GM12878 (cell line): ENCODE measurements at regions not wholly inside any gene's neighbourhood (a gene's known extent, or its start where the extent isn't known, plus 50 kb on each side); places are given as distances from the start of the nearest gene placed in this dataset.

Source experiments
- ATAC-seq: fragments of 200-7000 bp; cut with Tn5 transposase; 3 replicates; pipeline ENCODE4 v1.9.1; 2020; ENCODE audit warnings: mild to moderate bottlenecking, moderate library complexity
- BruUV-seq: library from RNA; stranded (reverse); fragments of 400-500 nt; replicated peaks from 2 replicates; lab custom pipeline; 2021; lab: Mats Ljungman, UMichigan
- CTCF ChIA-PET: fragments of 300-600 bp; sonication (Branson Sonifier 250); formaldehyde crosslinking; extraction: SDS; loops from one replicate; lab custom pipeline; 2021; ENCODE audit warnings: inconsistent platforms; lab: Yijun Ruan, JAX
- POLR2A ChIA-PET: fragments of 350-600 bp; formaldehyde crosslinking; extraction: SDS; loops from one replicate; lab custom pipeline; 2021; ENCODE audit warnings: inconsistent platforms; lab: Charles Lee
- RAD21 ChIA-PET: fragments of 300-600 bp; sonication (Branson Sonifier 250); formaldehyde crosslinking; loops from one replicate; lab custom pipeline; 2023; ENCODE audit warnings: antibody characterized with exemption; ENCODE audit not compliant: unreplicated experiment; lab: Charles Lee
- SMC1A ChIA-PET: fragments of 300-600 bp; sonication (Branson Sonifier 250); formaldehyde crosslinking; loops from one replicate; lab custom pipeline; 2023; ENCODE audit not compliant: unreplicated experiment, uncharacterized antibody; lab: Charles Lee
- DNase-seq: peaks from one replicate; pipeline ENCODE4 v3.0.0-alpha.2; 2011; ENCODE audit warnings: low read depth, low spot score
- FAIRE-seq: peaks from 3 replicates; lab custom pipeline; 2011; peaks lifted over from hg19 to GRCh38; lab: Jason Lieb, UNC
- H2AFZ ChIP-seq: 2 replicates; pipeline ENCODE4 v1.6.0; 2011; ENCODE audit warnings: low read depth, low read length, control low read depth; ENCODE audit not compliant: control insufficient read depth
- H3K27ac ChIP-seq: 2 replicates; pipeline ENCODE4 v1.5.1; 2011; ENCODE audit warnings: control low read depth; ENCODE audit not compliant: control insufficient read depth, insufficient read depth
- H3K27me3 ChIP-seq, 2 experiments: replicated peaks in 1 of 2; 2 replicates each; pipeline versions ENCODE4 v1.6.0 to v1.6.1; 2011; ENCODE audit warnings: low read length in 1 of 2; ENCODE audit not compliant: control insufficient read depth in 2 of 2, insufficient read depth in 2 of 2
- H3K36me3 ChIP-seq, 2 experiments: 2 replicates each; pipeline ENCODE4 v1.5.1; 2011; ENCODE audit warnings: low read length in 1 of 2; ENCODE audit not compliant: control insufficient read depth in 2 of 2, insufficient read depth in 2 of 2
- H3K4me1 ChIP-seq: 2 replicates; pipeline ENCODE4 v1.6.1; 2011; ENCODE audit warnings: mild to moderate bottlenecking, low read length, moderate library complexity, mixed read lengths; ENCODE audit not compliant: control insufficient read depth, insufficient read depth
- H3K4me2 ChIP-seq: 2 replicates; pipeline ENCODE4 v1.6.0; 2011; ENCODE audit warnings: control low read depth; ENCODE audit not compliant: control insufficient read depth, insufficient read depth
- H3K4me3 ChIP-seq: fragments of 200-600 bp; sonication (generic); 2 replicates; pipeline ENCODE4 v1.5.1; 2016
- H3K79me2 ChIP-seq: 2 replicates; pipeline ENCODE4 v1.6.0; 2011; ENCODE audit warnings: low read length; ENCODE audit not compliant: control insufficient read depth, insufficient read depth
- H3K9ac ChIP-seq: 2 replicates; pipeline ENCODE4 v1.8.0; 2011; ENCODE audit warnings: low read length, control low read depth, mixed read lengths; ENCODE audit not compliant: control insufficient read depth, insufficient read depth
- H3K9me3 ChIP-seq: replicated peaks from 3 replicates; pipeline ENCODE4 v1.5.1; 2011; ENCODE audit warnings: mild to moderate bottlenecking, low read length; ENCODE audit not compliant: control insufficient read depth, insufficient read depth
- H4K20me1 ChIP-seq: 2 replicates; pipeline ENCODE4 v1.6.0; 2011; ENCODE audit not compliant: control insufficient read depth, insufficient read depth
- ATF2 ChIP-seq: IDR thresholded peaks from 2 replicates; pipeline ENCODE4 v1.6.1; 2012; ENCODE audit warnings: low read length, inconsistent platforms
- CTCF ChIP-seq, 3 experiments: IDR thresholded peaks in 2 of 3; conservative IDR thresholded peaks in 1 of 3; 2 replicates each; pipeline ENCODE4 v1.5.1; 2011; ENCODE audit warnings: low read depth in 3 of 3, low read length in 3 of 3, mild to moderate bottlenecking in 3 of 3, control low read depth in 2 of 3, moderate library complexity in 2 of 3, inconsistent platforms in 1 of 3, mixed read lengths in 1 of 3; ENCODE audit not compliant: control insufficient read depth in 2 of 3, insufficient read depth in 1 of 3; ENCODE audit errors: extremely low read depth in 1 of 3
- KDM1A ChIP-seq: fragments of 200-600 bp; sonication (generic); IDR thresholded peaks from 2 replicates; pipeline ENCODE4 v1.6.1; 2016; ENCODE audit warnings: borderline replicate concordance
- MEF2B ChIP-seq: fragments of 450-650 bp; IDR thresholded peaks from 2 replicates; pipeline ENCODE4 v1.6.1; 2018; ENCODE audit warnings: mild to moderate bottlenecking, moderate library complexity; ENCODE audit not compliant: partially characterized antibody, poor library complexity, severe bottlenecking
- NFIC ChIP-seq: IDR thresholded peaks from 2 replicates; pipeline ENCODE4 v1.6.1; 2012; ENCODE audit warnings: low read depth, mild to moderate bottlenecking, inconsistent platforms, low read length, moderate library complexity
- SPI1 ChIP-seq: IDR thresholded peaks from 2 replicates; pipeline ENCODE4 v1.6.1; 2011; ENCODE audit warnings: low read depth, mild to moderate bottlenecking, low read length, moderate library complexity, borderline replicate concordance; ENCODE audit not compliant: insufficient read depth
- STAT1 ChIP-seq: fragments of 450-650 bp; conservative IDR thresholded peaks from 2 replicates; pipeline ENCODE4 v1.6.1; 2014; ENCODE audit warnings: antibody characterized with exemption, mild to moderate bottlenecking
- STAT3 ChIP-seq: IDR thresholded peaks from 2 replicates; pipeline ENCODE4 v1.6.1; 2011; ENCODE audit warnings: low read depth, low read length, improper control_type of control experiment
- ZZZ3 ChIP-seq: IDR thresholded peaks from 2 replicates; pipeline ENCODE4 v1.6.1; 2011; ENCODE audit warnings: low read depth; ENCODE audit not compliant: control insufficient read depth, insufficient read length
- WGBS: methylation state at CpG from one replicate; pipeline ENCODE4 v1.1.6; 2016; ENCODE audit warnings: low lambda C conversion rate; ENCODE audit not compliant: insufficient replicate concordance, insufficient coverage; ENCODE audit errors: missing lambda C conversion rate; 5-methylcytosine and 5-hydroxymethylcytosine counted together
- in situ Hi-C: fragments of 300-500 bp; cut with MboI; formaldehyde crosslinking; loops from 9 replicates; pipeline ENCODE4 v1.14.3; 2018; ENCODE audit warnings: mixed read lengths
- intact Hi-C: fragments of 100-400 bp; cut with micrococcal nuclease; formaldehyde crosslinking; loops from one replicate; pipeline ENCODE4 v1.14.2; 2022; ENCODE audit not compliant: unreplicated experiment

GRCh38 chr9:82363198-82363597 lies 374.6 kb downstream of the SPATA31D1 start (continued):
- TF ChIP-seq ATF2 (no peak), MEF2B (no peak), STAT3 (no peak)

- no peak overlapping the region for H3K4me2 ChIP-seq
- H3K27ac ChIP-seq: no peak overlapping the region
- H4K20me1 ChIP-seq: no peaks in the 10 kb centered on the region
- ATAC-seq (no peak), FAIRE-seq (no peak), DNase-seq (no peak)
- H3K9ac ChIP-seq: no peak overlapping the region
- no peaks in the 10 kb centered on the region for H3K9me3 ChIP-seq
- 20% methylated on average over 5 of the region's 5 CpGs for WGBS
- no peaks in the 10 kb centered on the region for H3K79me2 ChIP-seq
- no peaks in the 10 kb centered on the region for H3K4me1 ChIP-seq
- BruUV-seq: no TSS peak
- in situ Hi-C loops (no loop called here), intact Hi-C loops (no loop called here)
- H2AFZ ChIP-seq: no peak overlapping the region
- H3K4me3 ChIP-seq: no peak overlapping the region
- no peak for TF ChIP-seq STAT1
- no peak for TF ChIP-seq SPI1
- no peak for TF ChIP-seq KDM1A
- no peak for TF ChIP-seq ZZZ3
- no peak for TF ChIP-seq CTCF (IDR thresholded peaks at IDR 0.05 in 2 of 3, conservative IDR thresholded peaks at IDR 0.05 in 1 of 3; ENCODE audit: control insufficient read depth in 2 of 3, extremely low read depth in 1 of 3, insufficient read depth in 1 of 3, low read depth in 3 of 3, low read length in 3 of 3)
- TF ChIP-seq NFIC: no peak
- H3K36me3 ChIP-seq: no peaks in the 10 kb centered on the region
- ChIA-PET POLR2A (no interaction called here), SMC1A (no interaction called here), CTCF (no interaction called here), RAD21 (no interaction called here)
- H3K27me3 ChIP-seq: no peaks in the 10 kb centered on the region
Measured at GRCh38 chr9:82363682-82364081, 375.1 kb downstream of the SPATA31D1 start.
